ENCODE measurements at regions not wholly inside any gene's neighbourhood (a gene's known extent, or its start where the extent isn't known, plus 50 kb on each side); places are given as distances from the start of the nearest gene placed in this dataset.
"Not testable (repeated sequence)": the region's sequence is repeated elsewhere in the genome, so short reads cannot be mapped to it uniquely, and the experiment has no call there.

DNA sequence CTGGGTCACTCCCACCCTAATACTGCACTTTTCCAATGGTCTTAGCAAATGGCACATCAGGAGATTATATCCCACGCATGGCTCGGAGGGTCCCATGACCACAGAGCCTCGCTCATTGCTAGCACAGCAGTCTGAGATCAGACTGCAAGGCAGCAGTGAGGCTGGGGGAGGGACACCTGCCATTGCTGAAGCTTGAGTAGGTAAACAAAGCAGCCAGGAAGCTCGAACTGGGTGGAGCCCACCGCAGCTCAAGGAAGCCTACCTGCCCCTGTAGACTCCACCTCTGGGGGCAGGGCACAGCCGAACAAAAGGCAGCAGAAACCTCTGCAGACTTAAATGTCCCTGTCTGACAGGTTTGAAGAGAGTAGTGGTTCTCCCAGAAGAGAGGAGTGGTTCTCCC, 599.0 kb upstream of the GRIN3A start:
- not testable (repeated sequence) for H3K9ac ChIP-seq (ENCODE audit: low read length); H4K20me1 ChIP-seq (ENCODE audit: insufficient read depth, low read depth, low read length)

DNA sequence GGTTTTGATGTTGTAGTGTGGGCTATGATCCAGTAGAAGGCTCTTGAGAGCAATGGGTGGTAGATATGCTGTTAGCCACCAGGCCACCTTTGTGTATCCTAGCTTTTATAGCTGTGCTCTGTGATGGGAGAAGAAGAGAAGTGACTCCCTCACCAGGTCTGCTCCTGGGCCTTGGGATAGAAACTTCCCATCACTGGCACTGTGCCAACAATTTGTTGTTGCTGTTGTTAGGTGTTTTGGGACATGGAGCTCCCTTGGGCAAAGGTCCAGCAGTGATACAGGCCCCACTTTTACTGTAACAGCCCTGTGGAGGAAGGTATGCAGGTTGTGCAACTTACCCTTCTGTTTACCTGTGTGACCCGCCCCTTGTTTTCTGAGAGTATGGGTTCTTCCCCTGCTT, 570.9 kb upstream of the GRIN3A start:
- no peaks in the 10 kb centered on the region for H4K20me1 ChIP-seq (ENCODE audit: insufficient read depth, low read depth, low read length)
- no peak overlapping the region for H3K4me2 ChIP-seq (ENCODE audit: low read depth, low read length, poor library complexity, severe bottlenecking)
- H3K36me3 ChIP-seq (ENCODE audit: insufficient read depth, low read length), result no peaks in the 10 kb centered on the region
- H3K9me2 ChIP-seq (replicated peaks; ENCODE audit: insufficient read depth, low read length), result no peaks in the 10 kb centered on the region
- no peaks in the 10 kb centered on the region for H3K4me1 ChIP-seq (ENCODE audit: low read length)
- no peak overlapping the region for H2AFZ ChIP-seq (ENCODE audit: low read length)
- no peaks in the 10 kb centered on the region for H3K27me3 ChIP-seq (ENCODE audit: low read length)
- H3K9ac ChIP-seq (ENCODE audit: low read length), result no peak overlapping the region
- H3K79me2 ChIP-seq (ENCODE audit: low read length), result no peaks in the 10 kb centered on the region
- H3K27ac ChIP-seq (ENCODE audit: low read length), result no peak overlapping the region
- peaks cover 25% of the 10 kb centered on the region for H3K9me3 ChIP-seq (ENCODE audit: low read length)
- no peak for DNase-seq
- no peak overlapping the region for H3K4me3 ChIP-seq (ENCODE audit: low read length)

More for the DNA sequence above, 599.0 kb upstream of the GRIN3A start:
- not testable (repeated sequence) for H3K9me2 ChIP-seq (replicated peaks; ENCODE audit: insufficient read depth, low read length); H3K27ac ChIP-seq (ENCODE audit: low read length); H3K4me1 ChIP-seq (ENCODE audit: low read length); H2AFZ ChIP-seq (ENCODE audit: low read length); H3K4me3 ChIP-seq (ENCODE audit: low read length); H3K27me3 ChIP-seq (ENCODE audit: low read length); H3K9me3 ChIP-seq (ENCODE audit: low read length); H3K4me2 ChIP-seq (ENCODE audit: low read depth, low read length, poor library complexity, severe bottlenecking); H3K79me2 ChIP-seq (ENCODE audit: low read length); H3K36me3 ChIP-seq (ENCODE audit: insufficient read depth, low read length); DNase-seq

DNA sequence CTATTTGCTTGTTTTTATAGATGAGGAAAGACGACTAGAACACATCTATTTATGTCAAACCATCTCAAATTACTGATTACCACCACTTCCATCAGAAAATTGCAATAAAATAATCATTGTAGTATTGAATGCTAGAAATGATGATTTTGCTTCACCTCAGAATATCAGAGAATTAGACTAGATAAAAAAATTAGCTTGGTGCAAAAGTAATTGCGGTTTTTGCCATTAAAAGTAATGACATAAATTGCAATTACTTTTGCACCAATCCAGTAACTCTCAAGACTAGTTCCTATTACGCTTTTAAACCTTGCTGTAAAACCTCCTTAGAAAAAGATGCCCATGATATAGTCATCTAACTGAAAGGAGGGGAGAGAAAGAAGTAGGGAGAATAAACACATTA, 556.7 kb upstream of the GRIN3A start:
- Histone ChIP-seq H2AFZ (ENCODE audit: low read length) (no peak overlapping the region), H3K4me3 (ENCODE audit: low read length) (no peak overlapping the region), H3K9ac (ENCODE audit: low read length) (no peak overlapping the region), H3K79me2 (ENCODE audit: low read length) (no peaks in the 10 kb centered on the region), H3K27ac (ENCODE audit: low read length) (no peak overlapping the region), H3K27me3 (ENCODE audit: low read length) (no peaks in the 10 kb centered on the region), H3K9me2 (replicated peaks; ENCODE audit: insufficient read depth, low read length) (no peaks in the 10 kb centered on the region), H3K4me2 (ENCODE audit: low read depth, low read length, poor library complexity, severe bottlenecking) (no peak overlapping the region), H3K9me3 (ENCODE audit: low read length) (peaks cover 24% of the 10 kb centered on the region), H3K36me3 (ENCODE audit: insufficient read depth, low read length) (no peaks in the 10 kb centered on the region), H4K20me1 (ENCODE audit: insufficient read depth, low read depth, low read length) (no peaks in the 10 kb centered on the region), H3K4me1 (ENCODE audit: low read length) (no peaks in the 10 kb centered on the region)
- DNase-seq, result no peak

DNA sequence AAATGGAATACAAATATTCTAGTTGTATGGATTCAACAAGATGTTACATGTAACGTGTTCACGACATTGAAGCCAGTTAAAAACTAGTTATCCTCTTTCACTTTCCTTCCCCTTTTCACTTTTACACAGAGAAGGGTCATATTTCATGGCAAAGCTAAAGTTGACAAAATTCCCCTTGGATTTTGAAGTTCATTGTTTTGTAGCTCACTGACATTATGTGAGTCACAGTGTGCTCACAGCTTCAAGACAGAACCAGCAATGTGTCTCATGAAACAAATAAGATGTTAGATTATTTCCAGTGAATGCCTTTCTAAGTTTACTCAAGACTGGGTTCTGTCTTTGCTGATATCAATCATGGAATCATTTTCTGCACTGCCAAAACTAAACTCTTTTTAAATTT, 535.5 kb upstream of the GRIN3A start:
- Histone ChIP-seq H3K27me3 (ENCODE audit: low read length) (no peaks in the 10 kb centered on the region), H3K4me2 (ENCODE audit: low read depth, low read length, poor library complexity, severe bottlenecking) (no peak overlapping the region), H4K20me1 (ENCODE audit: insufficient read depth, low read depth, low read length) (no peaks in the 10 kb centered on the region), H3K4me3 (ENCODE audit: low read length) (no peak overlapping the region), H3K79me2 (ENCODE audit: low read length) (no peaks in the 10 kb centered on the region), H3K9me2 (replicated peaks; ENCODE audit: insufficient read depth, low read length) (no peaks in the 10 kb centered on the region), H3K36me3 (ENCODE audit: insufficient read depth, low read length) (no peaks in the 10 kb centered on the region), H2AFZ (ENCODE audit: low read length) (no peak overlapping the region), H3K27ac (ENCODE audit: low read length) (no peak overlapping the region), H3K4me1 (ENCODE audit: low read length) (no peaks in the 10 kb centered on the region), H3K9me3 (ENCODE audit: low read length) (peaks cover 47% of the 10 kb centered on the region), H3K9ac (ENCODE audit: low read length) (no peak overlapping the region)
- no peak for DNase-seq

DNA sequence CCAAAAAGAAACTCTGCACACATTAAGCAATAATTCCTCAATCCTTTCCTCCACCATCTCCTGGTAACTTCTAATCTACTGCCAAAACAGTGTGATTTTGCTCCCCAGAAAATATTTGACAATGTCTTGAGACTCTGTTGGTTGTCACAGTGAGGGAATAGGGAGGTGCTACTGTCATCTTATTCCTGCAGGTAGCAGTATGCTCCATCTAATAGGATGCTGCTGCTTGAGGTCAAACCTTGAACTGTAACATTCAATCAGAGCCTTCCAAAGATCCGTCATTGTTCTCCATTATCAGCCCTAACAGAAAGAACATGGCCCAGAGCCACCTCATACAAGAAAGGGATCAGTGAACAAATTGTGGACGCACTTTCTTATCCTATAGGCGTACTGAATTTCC, 514.7 kb upstream of the GRIN3A start:
- Histone ChIP-seq H3K9ac (ENCODE audit: low read length) (no peak overlapping the region), H3K79me2 (ENCODE audit: low read length) (no peaks in the 10 kb centered on the region), H3K9me3 (ENCODE audit: low read length) (peaks cover 9% of the 10 kb centered on the region), H2AFZ (ENCODE audit: low read length) (no peak overlapping the region), H3K36me3 (ENCODE audit: insufficient read depth, low read length) (no peaks in the 10 kb centered on the region), H3K4me2 (ENCODE audit: low read depth, low read length, poor library complexity, severe bottlenecking) (no peak overlapping the region), H3K27ac (ENCODE audit: low read length) (no peak overlapping the region), H3K27me3 (ENCODE audit: low read length) (no peaks in the 10 kb centered on the region), H3K9me2 (replicated peaks; ENCODE audit: insufficient read depth, low read length) (no peaks in the 10 kb centered on the region), H4K20me1 (ENCODE audit: insufficient read depth, low read depth, low read length) (no peaks in the 10 kb centered on the region), H3K4me3 (ENCODE audit: low read length) (no peak overlapping the region), H3K4me1 (ENCODE audit: low read length) (no peaks in the 10 kb centered on the region)
- no peak for DNase-seq

- H3K9me3 ChIP-seq (ENCODE audit: low read length), result peaks cover 12% of the 10 kb centered on the region
- H2AFZ ChIP-seq (ENCODE audit: low read length), result no peak overlapping the region
- no peaks in the 10 kb centered on the region for H3K36me3 ChIP-seq (ENCODE audit: insufficient read depth, low read length)
- no peak overlapping the region for H3K4me3 ChIP-seq (ENCODE audit: low read length)
- no peaks in the 10 kb centered on the region for H3K27me3 ChIP-seq (ENCODE audit: low read length)
- no peak overlapping the region for H3K9ac ChIP-seq (ENCODE audit: low read length)
- no peak overlapping the region for H3K27ac ChIP-seq (ENCODE audit: low read length)
- DNase-seq, result no peak
- no peaks in the 10 kb centered on the region for H3K4me1 ChIP-seq (ENCODE audit: low read length)
- H3K79me2 ChIP-seq (ENCODE audit: low read length), result no peaks in the 10 kb centered on the region
- H4K20me1 ChIP-seq (ENCODE audit: insufficient read depth, low read depth, low read length), result no peaks in the 10 kb centered on the region
- no peaks in the 10 kb centered on the region for H3K9me2 ChIP-seq (replicated peaks; ENCODE audit: insufficient read depth, low read length)
- no peak overlapping the region for H3K4me2 ChIP-seq (ENCODE audit: low read depth, low read length, poor library complexity, severe bottlenecking)
Measured at GRCh38 chr9:102244916-102245315, 506.5 kb upstream of the GRIN3A start.

DNA sequence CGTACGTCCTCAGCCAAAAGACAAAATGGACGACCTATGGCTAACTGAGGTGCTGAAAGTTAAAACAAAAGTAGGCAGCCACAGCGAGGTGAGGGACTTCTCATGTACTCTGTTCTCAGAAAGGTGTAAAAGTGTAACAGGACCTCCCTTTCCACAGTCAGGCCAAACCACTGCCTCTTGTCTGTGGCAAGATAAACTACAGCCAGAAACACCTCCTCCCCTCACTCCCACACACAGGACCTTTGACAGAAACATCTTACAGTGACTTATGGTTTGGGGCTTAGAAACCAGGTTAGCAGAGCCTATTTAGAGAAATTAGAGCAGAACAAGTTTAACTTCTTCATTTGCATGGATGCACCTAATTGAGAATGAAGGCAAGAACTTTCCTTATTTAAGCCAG, 499.1 kb upstream of the GRIN3A start:
- DNase-seq, result no peak
- Histone ChIP-seq H3K27me3 (ENCODE audit: low read length) (no peaks in the 10 kb centered on the region), H3K9me3 (ENCODE audit: low read length) (peaks cover 24% of the 10 kb centered on the region), H3K4me3 (ENCODE audit: low read length) (no peak overlapping the region), H2AFZ (ENCODE audit: low read length) (no peak overlapping the region), H3K79me2 (ENCODE audit: low read length) (no peaks in the 10 kb centered on the region), H3K36me3 (ENCODE audit: insufficient read depth, low read length) (no peaks in the 10 kb centered on the region), H3K4me2 (ENCODE audit: low read depth, low read length, poor library complexity, severe bottlenecking) (no peak overlapping the region), H3K27ac (ENCODE audit: low read length) (no peak overlapping the region), H3K9ac (ENCODE audit: low read length) (no peak overlapping the region), H4K20me1 (ENCODE audit: insufficient read depth, low read depth, low read length) (no peaks in the 10 kb centered on the region), H3K4me1 (ENCODE audit: low read length) (no peaks in the 10 kb centered on the region), H3K9me2 (replicated peaks; ENCODE audit: insufficient read depth, low read length) (no peaks in the 10 kb centered on the region)

DNA sequence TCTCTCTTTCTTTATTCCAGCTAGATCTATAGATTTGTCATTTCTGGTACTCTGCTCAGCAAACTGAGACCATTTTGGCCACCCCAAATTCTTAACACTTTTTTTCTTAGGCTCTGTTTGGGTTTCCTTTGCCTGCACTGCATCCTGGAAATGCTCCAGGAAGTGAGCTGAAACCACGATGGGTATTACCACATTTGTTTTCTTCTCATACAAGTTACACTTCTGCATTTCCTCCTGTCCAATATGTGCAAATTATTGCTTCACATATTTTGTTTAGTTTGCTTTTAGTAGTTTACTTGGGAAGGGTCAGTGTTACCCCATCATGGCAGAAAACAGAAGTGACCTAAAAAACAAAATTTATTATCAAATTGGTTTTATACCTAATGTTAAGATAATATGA, 498.6 kb upstream of the GRIN3A start:
- Histone ChIP-seq H3K27me3 (ENCODE audit: low read length) (no peaks in the 10 kb centered on the region), H3K4me1 (ENCODE audit: low read length) (no peaks in the 10 kb centered on the region), H3K4me2 (ENCODE audit: low read depth, low read length, poor library complexity, severe bottlenecking) (no peak overlapping the region), H3K9ac (ENCODE audit: low read length) (no peak overlapping the region), H4K20me1 (ENCODE audit: insufficient read depth, low read depth, low read length) (no peaks in the 10 kb centered on the region), H2AFZ (ENCODE audit: low read length) (no peak overlapping the region), H3K9me3 (ENCODE audit: low read length) (peaks cover 24% of the 10 kb centered on the region), H3K79me2 (ENCODE audit: low read length) (no peaks in the 10 kb centered on the region), H3K9me2 (replicated peaks; ENCODE audit: insufficient read depth, low read length) (no peaks in the 10 kb centered on the region), H3K27ac (ENCODE audit: low read length) (no peak overlapping the region), H3K36me3 (ENCODE audit: insufficient read depth, low read length) (no peaks in the 10 kb centered on the region), H3K4me3 (ENCODE audit: low read length) (no peak overlapping the region)
- DNase-seq, result no peak

DNA sequence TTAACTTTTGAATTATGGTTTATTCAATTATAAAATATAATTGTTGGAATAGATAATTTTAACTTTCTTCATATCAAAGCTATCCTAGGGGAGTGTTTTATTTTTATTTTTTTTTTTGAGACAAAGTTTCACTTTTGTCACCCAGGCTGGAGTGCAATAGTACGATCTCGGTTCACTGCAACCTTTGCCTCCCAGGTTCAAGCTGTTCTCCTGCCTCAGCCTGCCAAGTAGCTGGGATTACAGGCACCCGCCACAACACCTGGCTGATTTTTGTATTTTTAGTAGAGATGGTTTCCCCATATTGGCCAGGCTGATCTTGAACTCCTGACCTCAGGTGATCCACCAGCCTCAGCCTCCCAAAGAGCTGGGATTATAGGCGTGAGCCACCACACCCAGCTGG, 489.0 kb upstream of the GRIN3A start:
- not testable (repeated sequence) for H3K9me2 ChIP-seq (replicated peaks; ENCODE audit: insufficient read depth, low read length); H3K27ac ChIP-seq (ENCODE audit: low read length); H3K9me3 ChIP-seq (ENCODE audit: low read length); H2AFZ ChIP-seq (ENCODE audit: low read length); DNase-seq; H3K4me1 ChIP-seq (ENCODE audit: low read length); H4K20me1 ChIP-seq (ENCODE audit: insufficient read depth, low read depth, low read length); H3K4me2 ChIP-seq (ENCODE audit: low read depth, low read length, poor library complexity, severe bottlenecking); H3K36me3 ChIP-seq (ENCODE audit: insufficient read depth, low read length); H3K79me2 ChIP-seq (ENCODE audit: low read length); H3K9ac ChIP-seq (ENCODE audit: low read length); H3K27me3 ChIP-seq (ENCODE audit: low read length); H3K4me3 ChIP-seq (ENCODE audit: low read length)
